ENCODE measurements at regions not wholly inside any gene's neighbourhood (a gene's known extent, or its start where the extent isn't known, plus 50 kb on each side); places are given as distances from the start of the nearest gene placed in this dataset.
"Not testable (repeated sequence)": the region's sequence is repeated elsewhere in the genome, so short reads cannot be mapped to it uniquely, and the experiment has no call there.

GRCh38 chr1:224061436-224061835 is 52.5 kb upstream of the FBXO28 start:
- DNase-seq (ENCODE audit: low read depth), result no peak

GRCh38 chr1:224059897-224060427 is 53.9 kb upstream of the FBXO28 start:
- DNase-seq (ENCODE audit: low read depth), result no peak

- no peak for DNase-seq (ENCODE audit: low read depth)
Observed at GRCh38 chr1:224058303-224058702, 55.6 kb upstream of the FBXO28 start.

GRCh38 chr1:224057461-224058199 is 56.3 kb upstream of the FBXO28 start:
- no peak for DNase-seq (ENCODE audit: low read depth)

GRCh38 chr1:224054611-224055010 is 59.3 kb upstream of the FBXO28 start:
- DNase-seq (ENCODE audit: low read depth), result no peak

- no peak for DNase-seq (ENCODE audit: low read depth)
Observed at GRCh38 chr1:224054012-224054411, 59.9 kb upstream of the FBXO28 start.

GRCh38 chr1:224053456-224053855 is 60.5 kb upstream of the FBXO28 start:
- DNase-seq (ENCODE audit: low read depth), result no peak

GRCh38 chr1:224052772-224053171 is 61.1 kb upstream of the FBXO28 start:
- DNase-seq (ENCODE audit: low read depth), result no peak

- DNase-seq (ENCODE audit: low read depth), result not testable (repeated sequence)
Observed at GRCh38 chr1:224051782-224052181, 62.1 kb upstream of the FBXO28 start.

GRCh38 chr1:224051086-224051406 is 62.9 kb upstream of the FBXO28 start:
- DNase-seq (ENCODE audit: low read depth), result no peak

GRCh38 chr1:224047538-224047937 is 66.4 kb upstream of the FBXO28 start:
- DNase-seq (ENCODE audit: low read depth), result no peak

- no peak for DNase-seq (ENCODE audit: low read depth)
Observed at GRCh38 chr1:224045556-224045955, 68.4 kb upstream of the FBXO28 start.

GRCh38 chr1:224044420-224044819 is 69.5 kb upstream of the FBXO28 start:
- DNase-seq (ENCODE audit: low read depth), result no peak

- DNase-seq (ENCODE audit: low read depth), result no peak
Observed at GRCh38 chr1:224042557-224043118, 71.3 kb upstream of the FBXO28 start.

- DNase-seq (ENCODE audit: low read depth), result no peak
Observed at GRCh38 chr1:224041032-224041431, 72.9 kb upstream of the FBXO28 start.

- not testable (repeated sequence) for DNase-seq (ENCODE audit: low read depth)
Observed at GRCh38 chr1:224040423-224040822, 73.5 kb upstream of the FBXO28 start.

GRCh38 chr1:224040006-224040405 is 73.9 kb upstream of the FBXO28 start:
- DNase-seq (ENCODE audit: low read depth), result not testable (repeated sequence)

- not testable (repeated sequence) for DNase-seq (ENCODE audit: low read depth)
Observed at GRCh38 chr1:224038832-224039231, 75.1 kb upstream of the FBXO28 start.

GRCh38 chr1:224037362-224037761 is 76.5 kb upstream of the FBXO28 start:
- not testable (repeated sequence) for DNase-seq (ENCODE audit: low read depth)

- not testable (repeated sequence) for DNase-seq (ENCODE audit: low read depth)
Observed at GRCh38 chr1:224032608-224033276, 81.2 kb upstream of the FBXO28 start.

GRCh38 chr1:224031986-224032385 is 81.9 kb upstream of the FBXO28 start:
- not testable (repeated sequence) for DNase-seq (ENCODE audit: low read depth)

GRCh38 chr1:224030257-224030656 is 83.7 kb upstream of the FBXO28 start:
- not testable (repeated sequence) for DNase-seq (ENCODE audit: low read depth)

All from forelimb muscle (tissue), 1 donor.